Heart left ventricle (tissue), 16 donors: ENCODE measurements at regions not wholly inside any gene's neighbourhood (a gene's known extent, or its start where the extent isn't known, plus 50 kb on each side); places are given as distances from the start of the nearest gene placed in this dataset.

ENCODE experiments used
- ATAC-seq, 4 donors: fragments of 200-7000 bp; cut with Tn5 transposase; one replicate each; pipeline ENCODE4 v1.9.1; 2020 to 2022; ENCODE audit warnings: moderate library complexity in 4 of 4, mild to moderate bottlenecking in 3 of 4, moderate number of reproducible peaks in 1 of 4
- DNase-seq, 5 donors: peaks; one replicate each; pipeline ENCODE4 v3.0.0-alpha.2; 2020
- H3K27ac ChIP-seq, 12 donors: fragments of 200-600 bp; sonication (generic) in 4 of 12; one replicate each; pipeline versions ENCODE4 v1.5.0 to v1.8.0; 2016 to 2022; ENCODE audit warnings: mild to moderate bottlenecking in 2 of 12
- H3K27me3 ChIP-seq, 9 donors: fragments of 200-600 bp; sonication (generic) in 2 of 9; one replicate each; pipeline versions ENCODE4 v1.5.1 to v1.8.0; 2016 to 2022; ENCODE audit warnings: mild to moderate bottlenecking in 3 of 9
- H3K36me3 ChIP-seq, 9 donors: fragments of 200-600 bp; sonication (generic) in 2 of 9; one replicate each; pipeline versions ENCODE4 v1.5.0 to v1.8.0; 2018 to 2022; ENCODE audit warnings: mild to moderate bottlenecking in 2 of 9
- H3K4me1 ChIP-seq, 12 donors: fragments of 200-600 bp; sonication (generic) in 4 of 12; one replicate each; pipeline versions ENCODE4 v1.5.0 to v1.8.0; 2016 to 2022; ENCODE audit warnings: mild to moderate bottlenecking in 3 of 12
- H3K4me3 ChIP-seq, 12 donors: fragments of 200-600 bp; sonication (generic) in 4 of 12; one replicate each; pipeline versions ENCODE4 v1.5.0 to v1.8.0; 2017 to 2022; ENCODE audit warnings: mild to moderate bottlenecking in 9 of 12, moderate library complexity in 4 of 12
- H3K9me3 ChIP-seq, 12 donors: fragments of 200-600 bp; sonication (generic) in 4 of 12; one replicate each; pipeline versions ENCODE4 v1.5.0 to v1.8.0; 2016 to 2022; ENCODE audit warnings: mild to moderate bottlenecking in 1 of 12
- POLR2A ChIP-seq, 2 donors: fragments of 450-650 bp; IDR thresholded peaks; one replicate each; pipeline ENCODE4 v1.6.1; 2017; ENCODE audit warnings: antibody characterized with exemption in 2 of 2, mild to moderate bottlenecking in 2 of 2, moderate library complexity in 2 of 2
- WGBS, 4 donors: extraction: QIAGEN DNeasy Blood & Tissue Kit in 2 of 4; methylation state at CpG; one replicate each; pipeline versions ENCODE4 v1.1.5 to v1.1.7; 2013 to 2018; 5-methylcytosine and 5-hydroxymethylcytosine counted together
- intact Hi-C, 10 donors: fragments of 100-400 bp; cut with DNase I; formaldehyde crosslinking; loops; one replicate each; pipeline versions ENCODE4 v1.11.1 to v1.14.2; 2022
- TF ChIP-seq, protein P1 (sequence below), 12 donors: fragments of 200-600 bp; sonication (generic) in 4 of 12; IDR thresholded peaks; one replicate each; pipeline versions ENCODE4 v1.5.0 to v1.8.0; 2018 to 2022; ENCODE audit warnings: antibody characterized with exemption in 12 of 12, mild to moderate bottlenecking in 5 of 12
- donor health status: ischemic (EF 13 %, LVEDD 7.1; RV severe dilation, severe dysfunction).
- donor health status: healthy with polysubstance abuse.
- donor health status: DM: no; HTN: yes; CAD: no.
- donor health status: DM: no; HTN: no; CAD: no.
- donor health status: ischemic (EF 25% LVEDD 6.9; RV normal size, moderate dysfunction).
- donor health status: ischemic (EF 25% LVEDD 5.7; RV mildly dilated, moderate dysfunction).
- donor health status: healthy.
- donor health status: DM: yes; HTN: yes; CAD: no.
- donor health status: ischemic (EF 35%, LVEDD 5.7; RV mildly dilated, moderate dysfunction).
- donor health status: nonischemic (EF 11% LVEDD 7.7; RV severe dilation, severe dysfunction).
- donor health status: DM: yes; HTN: yes; CAD: no.
- donor health status: PGD.
- donor health status: ischemic (EF 29% LVEDD 5.4; RV normal size, mild dysfunction).
- donor health status: nonischemic (EF 23%, LVEDD 6.1; RV moderate dilation, normal function).

DNA sequence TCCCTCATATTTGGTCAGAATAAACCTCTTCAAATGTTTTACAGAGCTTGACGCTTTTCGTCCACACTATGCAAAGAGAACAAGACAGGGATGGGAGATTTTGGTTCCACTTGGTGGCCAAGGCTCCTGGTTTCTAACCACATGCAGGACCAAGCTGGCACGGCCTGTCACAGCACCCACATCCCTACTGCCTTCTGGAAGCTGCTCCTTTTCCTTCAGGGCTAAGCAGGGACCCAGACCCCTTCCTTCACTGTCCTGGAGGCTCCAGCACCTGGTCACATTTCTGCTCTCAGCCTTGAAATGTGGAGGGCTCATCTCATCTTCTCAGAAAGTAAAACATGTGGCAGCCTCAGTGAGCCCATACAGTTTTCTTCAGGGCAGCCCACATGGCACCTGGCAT is 50.4 kb upstream of the ARHGEF7 start:
- WGBS, 4 donors: 92 to 98% (median 95%) methylated on average over 3 of the region's 3 CpGs
- Histone ChIP-seq H3K36me3 (no peaks in the 10 kb centered on the region), H3K4me1 (peaks cover 0 to 13% (median 0%) of the 10 kb centered on the region in 12 donors), H3K9me3 (no peaks in the 10 kb centered on the region), H3K27me3 (peaks cover 0 to 28% (median 0%) of the 10 kb centered on the region in 9 donors), H3K27ac (no peak overlapping the region), H3K4me3 (no peak overlapping the region)
- ATAC-seq (no peak), DNase-seq (no peak)
- TF ChIP-seq POLR2A (IDR thresholded peaks at IDR 0.05): no peak
- TF ChIP-seq, protein P1, sequence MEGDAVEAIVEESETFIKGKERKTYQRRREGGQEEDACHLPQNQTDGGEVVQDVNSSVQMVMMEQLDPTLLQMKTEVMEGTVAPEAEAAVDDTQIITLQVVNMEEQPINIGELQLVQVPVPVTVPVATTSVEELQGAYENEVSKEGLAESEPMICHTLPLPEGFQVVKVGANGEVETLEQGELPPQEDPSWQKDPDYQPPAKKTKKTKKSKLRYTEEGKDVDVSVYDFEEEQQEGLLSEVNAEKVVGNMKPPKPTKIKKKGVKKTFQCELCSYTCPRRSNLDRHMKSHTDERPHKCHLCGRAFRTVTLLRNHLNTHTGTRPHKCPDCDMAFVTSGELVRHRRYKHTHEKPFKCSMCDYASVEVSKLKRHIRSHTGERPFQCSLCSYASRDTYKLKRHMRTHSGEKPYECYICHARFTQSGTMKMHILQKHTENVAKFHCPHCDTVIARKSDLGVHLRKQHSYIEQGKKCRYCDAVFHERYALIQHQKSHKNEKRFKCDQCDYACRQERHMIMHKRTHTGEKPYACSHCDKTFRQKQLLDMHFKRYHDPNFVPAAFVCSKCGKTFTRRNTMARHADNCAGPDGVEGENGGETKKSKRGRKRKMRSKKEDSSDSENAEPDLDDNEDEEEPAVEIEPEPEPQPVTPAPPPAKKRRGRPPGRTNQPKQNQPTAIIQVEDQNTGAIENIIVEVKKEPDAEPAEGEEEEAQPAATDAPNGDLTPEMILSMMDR (IDR thresholded peaks at IDR 0.05): no peak
- intact Hi-C loops: loop anchor here (5.0 to 10.0 kb wide), 8 partner anchors 48 to 398 kb away; no protein-coding TSS in a partner anchor

DNA sequence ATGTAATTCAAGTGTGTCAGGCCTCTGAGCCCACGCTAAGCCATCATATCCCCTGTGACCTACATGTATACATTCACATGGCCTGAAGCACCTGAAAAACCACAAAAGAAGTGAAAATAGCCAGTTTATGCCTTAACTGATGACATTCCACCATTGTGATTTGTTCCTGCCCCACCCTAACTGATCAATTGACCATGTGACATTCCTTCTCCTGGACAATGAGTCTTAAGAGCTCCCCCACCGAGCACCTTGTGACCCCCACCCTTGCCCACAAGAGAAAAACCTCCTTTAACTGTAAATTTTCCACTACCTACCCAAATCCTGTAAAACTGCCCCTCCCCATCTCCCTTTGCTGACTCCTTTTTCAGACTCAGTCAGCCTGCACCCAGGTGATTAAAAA is 52.1 kb upstream of the ARHGEF7 start:
- ATAC-seq: no peak
- Histone ChIP-seq H3K36me3 (no peaks in the 10 kb centered on the region), H3K9me3 (no peaks in the 10 kb centered on the region), H3K27me3 (peaks cover 0 to 24% (median 0%) of the 10 kb centered on the region in 9 donors), H3K4me1 (peaks cover 0 to 13% (median 0%) of the 10 kb centered on the region in 12 donors), H3K27ac (no peak overlapping the region), H3K4me3 (no peak overlapping the region)
- TF ChIP-seq POLR2A (IDR thresholded peaks at IDR 0.05): no peak
- TF ChIP-seq, protein P1 (IDR thresholded peaks at IDR 0.05): no peak
- DNase-seq: no peak
- 57 to 64% (median 63%) methylated on average over 2 of the region's 2 CpGs for WGBS, 4 donors
- intact Hi-C loops: loop anchor here in 3 of 10 donors (10.0 kb wide), 3 partner anchors 92 to 392 kb away; no protein-coding TSS in a partner anchor

DNA sequence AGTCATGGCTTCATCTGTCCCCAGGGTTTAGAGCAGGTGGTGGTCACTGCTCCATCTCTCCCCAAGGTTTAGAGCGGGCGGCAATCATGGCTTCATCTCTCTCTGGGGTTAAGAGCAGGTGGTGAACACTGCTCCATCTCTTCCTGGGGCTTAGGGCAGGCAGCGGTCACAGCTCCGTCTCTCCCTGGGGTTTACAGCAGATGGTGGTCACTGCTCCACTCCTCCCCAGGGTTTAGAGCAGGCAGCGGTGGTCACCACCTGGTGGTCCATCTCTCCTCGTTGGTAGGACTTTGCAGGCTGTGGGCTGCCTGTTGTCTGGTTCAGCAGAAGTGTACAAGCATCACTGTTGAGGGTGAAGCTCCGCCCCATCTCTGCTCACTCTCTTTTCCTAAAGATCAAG is 52.8 kb upstream of the ARHGEF7 start:
- H3K9me3 ChIP-seq: no peaks in the 10 kb centered on the region
- no peak overlapping the region for H3K4me3 ChIP-seq
- DNase-seq: no peak
- no peak overlapping the region for H3K27ac ChIP-seq
- H3K36me3 ChIP-seq: no peaks in the 10 kb centered on the region
- no peak for ATAC-seq
- no peak for TF ChIP-seq POLR2A (IDR thresholded peaks at IDR 0.05)
- TF ChIP-seq, protein P1 (IDR thresholded peaks at IDR 0.05): no peak
- H3K4me1 ChIP-seq: peaks cover 0 to 12% (median 0%) of the 10 kb centered on the region in 12 donors
- intact Hi-C loops: loop anchor here in 3 of 10 donors (10.0 kb wide), 3 partner anchors 92 to 392 kb away; no protein-coding TSS in a partner anchor
- WGBS, 4 donors: 79 to 89% (median 86%) methylated on average over 3 to 7 of the region's 7 CpGs
- peaks cover 0 to 21% (median 0%) of the 10 kb centered on the region in 9 donors for H3K27me3 ChIP-seq

DNA sequence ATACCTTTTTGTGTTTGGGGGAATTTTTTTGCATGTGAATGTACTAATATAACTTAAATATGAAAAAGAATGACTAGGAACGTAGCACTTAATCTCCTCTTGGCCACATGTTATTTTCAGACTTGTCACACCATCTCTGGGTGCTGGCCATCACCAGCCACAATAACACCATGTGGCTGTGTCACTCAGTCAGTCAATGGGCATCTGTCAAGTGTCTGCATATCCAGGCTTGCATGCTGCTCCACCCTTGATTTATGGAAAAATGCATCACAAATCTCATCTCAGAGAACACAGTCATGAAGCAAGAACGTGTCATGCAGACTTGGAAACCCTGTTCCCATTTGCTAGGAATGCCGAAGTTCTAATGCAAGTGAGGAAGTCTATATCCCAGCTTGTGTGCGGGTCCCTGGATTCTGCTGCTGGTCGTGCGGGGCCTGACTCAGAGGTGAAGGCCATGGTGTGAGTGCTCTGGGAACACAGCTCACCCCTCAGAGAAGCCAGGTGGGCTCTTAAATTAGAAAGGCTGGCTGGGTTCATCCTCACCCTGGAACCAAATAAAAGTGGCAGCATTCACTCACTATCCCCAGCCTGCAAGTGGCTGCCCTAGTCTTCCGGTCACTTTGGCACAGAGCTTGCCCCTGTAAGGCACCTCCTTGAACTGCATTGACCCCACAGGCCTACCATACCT is 53.6 kb upstream of the ARHGEF7 start:
- ATAC-seq (no peak), DNase-seq (no peak)
- no peaks in the 10 kb centered on the region for H3K36me3 ChIP-seq
- no peaks in the 10 kb centered on the region for H3K9me3 ChIP-seq
- intact Hi-C loops: loop anchor here in 3 of 10 donors (10.0 kb wide), 3 partner anchors 93 to 393 kb away; no protein-coding TSS in a partner anchor
- H3K27ac ChIP-seq: no peak overlapping the region
- TF ChIP-seq, protein P1 (IDR thresholded peaks at IDR 0.05): no peak
- no peak for TF ChIP-seq POLR2A (IDR thresholded peaks at IDR 0.05)
- peaks cover 0 to 15% (median 0%) of the 10 kb centered on the region in 9 donors for H3K27me3 ChIP-seq
- no peak overlapping the region for H3K4me3 ChIP-seq
- H3K4me1 ChIP-seq: peaks cover 0 to 4% (median 0%) of the 10 kb centered on the region in 12 donors
- WGBS, 4 donors: 88 to 89% (median 89%) methylated on average over 6 to 7 of the region's 7 CpGs
